Keratinocyte (primary cell): ENCODE measurements at regions not wholly inside any gene's neighbourhood (a gene's known extent, or its start where the extent isn't known, plus 50 kb on each side); places are given as distances from the start of the nearest gene placed in this dataset.

Experiments used
- DNase-seq: peaks from one replicate; pipeline ENCODE4 v3.0.0-alpha.2; 2011; ENCODE audit warnings: low read depth, missing footprints, low spot score
- FAIRE-seq: peaks from 2 replicates; lab custom pipeline; 2011; peaks lifted over from hg19 to GRCh38; lab: Jason Lieb, UNC
- H2AFZ ChIP-seq: 2 replicates; pipeline ENCODE4 v1.6.0; 2012; ENCODE audit warnings: low read length, control low read depth, inconsistent platforms; ENCODE audit not compliant: control insufficient read depth
- H3K27ac ChIP-seq: 2 replicates; pipeline ENCODE4 v1.5.1; 2011; ENCODE audit warnings: low read length; ENCODE audit not compliant: control insufficient read depth, insufficient read depth
- H3K27me3 ChIP-seq: 3 replicates; pipeline ENCODE4 v1.6.0; 2011; ENCODE audit warnings: low read length; ENCODE audit not compliant: control insufficient read depth, insufficient read depth; ENCODE audit errors: extremely low read depth
- H3K36me3 ChIP-seq, 2 experiments: 2 replicates in 1 of 2; 3 replicates in 1 of 2; pipeline ENCODE4 v1.5.1; 2011; ENCODE audit warnings: low read length in 2 of 2, mild to moderate bottlenecking in 1 of 2; ENCODE audit not compliant: control insufficient read depth in 2 of 2, insufficient read depth in 2 of 2; ENCODE audit errors: extremely low read depth in 1 of 2
- H3K4me1 ChIP-seq: 3 replicates; pipeline ENCODE4 v1.5.1; 2011; ENCODE audit warnings: low read length; ENCODE audit not compliant: control insufficient read depth, insufficient read depth; ENCODE audit errors: extremely low read depth
- H3K4me2 ChIP-seq: 3 replicates; pipeline ENCODE4 v1.6.0; 2011; ENCODE audit warnings: low read depth, low read length; ENCODE audit not compliant: control insufficient read depth, insufficient read depth; ENCODE audit errors: extremely low read depth
- H3K4me3 ChIP-seq, 3 experiments: fragments of 200-600 bp in 1 of 3; sonication (generic) in 1 of 3; 2 replicates in 2 of 3; 3 replicates in 1 of 3; pipeline ENCODE4 v1.5.1; 2011 to 2016; ENCODE audit warnings: low read length in 3 of 3, mild to moderate bottlenecking in 3 of 3, control low read depth in 2 of 3, inconsistent platforms in 1 of 3, low read depth in 1 of 3, mixed read lengths in 1 of 3, mixed run types in 1 of 3, moderate library complexity in 1 of 3; ENCODE audit not compliant: control insufficient read depth in 2 of 3, insufficient read depth in 2 of 3; ENCODE audit errors: extremely low read depth in 1 of 3
- H3K79me2 ChIP-seq: 2 replicates; pipeline ENCODE4 v1.6.0; 2012; ENCODE audit warnings: low read length; ENCODE audit not compliant: control insufficient read depth, insufficient read depth
- H3K9ac ChIP-seq: 3 replicates; pipeline ENCODE4 v1.6.0; 2011; ENCODE audit warnings: low read length; ENCODE audit not compliant: control insufficient read depth, insufficient read depth; ENCODE audit errors: extremely low read depth
- H3K9me1 ChIP-seq: 3 replicates; pipeline ENCODE4 v1.6.0; 2011; ENCODE audit warnings: low read length; ENCODE audit not compliant: control insufficient read depth, insufficient read depth; ENCODE audit errors: extremely low read depth
- H3K9me3 ChIP-seq: 2 replicates; pipeline ENCODE4 v1.5.1; 2012; ENCODE audit warnings: low read depth, low read length; ENCODE audit not compliant: control insufficient read depth
- H4K20me1 ChIP-seq: 3 replicates; pipeline ENCODE4 v1.6.0; 2011; ENCODE audit warnings: low read length; ENCODE audit not compliant: control insufficient read depth, insufficient read depth; ENCODE audit errors: extremely low read depth
- CTCF ChIP-seq, 3 experiments: IDR thresholded peaks in 1 of 3; conservative IDR thresholded peaks in 1 of 3; optimal IDR thresholded peaks in 1 of 3; 2 replicates in 2 of 3; 3 replicates in 1 of 3; pipeline versions ENCODE3 to v1.5.1; 2011; ENCODE audit warnings: low read length in 3 of 3, mild to moderate bottlenecking in 3 of 3, moderate library complexity in 2 of 3, control low read depth in 1 of 3, inconsistent platforms in 1 of 3; ENCODE audit not compliant: insufficient read depth in 2 of 3; ENCODE audit errors: extremely low read depth in 1 of 3
- EZH2 ChIP-seq: IDR thresholded peaks from one replicate; pipeline ENCODE4 v1.6.1; 2012; ENCODE audit warnings: inconsistent platforms, mild to moderate bottlenecking, low read length, moderate library complexity
- dilution Hi-C: fragments of 300-500 bp; cut with MboI; formaldehyde crosslinking; loops from one replicate; pipeline ENCODE4 v1.7.0; 2020; ENCODE audit warnings: low sequenced_read_pairs; ENCODE audit not compliant: extremely low pct_ligation_motif_present

GRCh38 chr10:6926971-6927370 is 346.9 kb upstream of the PRKCQ start:
- no peak overlapping the region for H3K4me2 ChIP-seq
- H3K36me3 ChIP-seq: no peaks in the 10 kb centered on the region
- H3K27ac ChIP-seq: no peak overlapping the region
- no peaks in the 10 kb centered on the region for H3K9me3 ChIP-seq
- dilution Hi-C loops: no loop called here
- TF ChIP-seq EZH2 (no peak), CTCF (optimal IDR thresholded peaks at IDR 0.05 in 1 of 3, IDR thresholded peaks at IDR 0.05 in 1 of 3, conservative IDR thresholded peaks at IDR 0.05 in 1 of 3; ENCODE audit: extremely low read depth in 1 of 3, insufficient read depth in 2 of 3, low read length in 3 of 3) (no peak)
- H3K27me3 ChIP-seq: no peaks in the 10 kb centered on the region
- H4K20me1 ChIP-seq: no peaks in the 10 kb centered on the region
- FAIRE-seq: no peak
- DNase-seq: no peak
- no peak overlapping the region for H3K4me3 ChIP-seq
- no peak overlapping the region for H3K9ac ChIP-seq
- peaks cover 7% of the 10 kb centered on the region for H3K4me1 ChIP-seq
- H3K9me1 ChIP-seq: no peaks in the 10 kb centered on the region
- H3K79me2 ChIP-seq: no peaks in the 10 kb centered on the region
- H2AFZ ChIP-seq: no peak overlapping the region

GRCh38 chr10:6925146-6925545 is 345.1 kb upstream of the PRKCQ start:
- H3K79me2 ChIP-seq: no peaks in the 10 kb centered on the region

More at GRCh38 chr10:6925146-6925545, 345.1 kb upstream of the PRKCQ start:
- Histone ChIP-seq H3K4me2 (no peak overlapping the region), H3K27me3 (no peaks in the 10 kb centered on the region), H3K27ac (no peak overlapping the region), H2AFZ (no peak overlapping the region), H4K20me1 (no peaks in the 10 kb centered on the region), H3K4me1 (peaks cover 7% of the 10 kb centered on the region), H3K4me3 (no peak overlapping the region), H3K36me3 (no peaks in the 10 kb centered on the region), H3K9me1 (no peaks in the 10 kb centered on the region), H3K9me3 (no peaks in the 10 kb centered on the region), H3K9ac (no peak overlapping the region)
- FAIRE-seq (no peak), DNase-seq (no peak)
- no peak for TF ChIP-seq EZH2
- TF ChIP-seq CTCF (optimal IDR thresholded peaks at IDR 0.05 in 1 of 3, IDR thresholded peaks at IDR 0.05 in 1 of 3, conservative IDR thresholded peaks at IDR 0.05 in 1 of 3; ENCODE audit: extremely low read depth in 1 of 3, insufficient read depth in 2 of 3, low read length in 3 of 3): no peak
- dilution Hi-C loops: no loop called here
